ENCODE measurements at regions not wholly inside any gene's neighbourhood (a gene's known extent, or its start where the extent isn't known, plus 50 kb on each side); places are given as distances from the start of the nearest gene placed in this dataset.

DNA sequence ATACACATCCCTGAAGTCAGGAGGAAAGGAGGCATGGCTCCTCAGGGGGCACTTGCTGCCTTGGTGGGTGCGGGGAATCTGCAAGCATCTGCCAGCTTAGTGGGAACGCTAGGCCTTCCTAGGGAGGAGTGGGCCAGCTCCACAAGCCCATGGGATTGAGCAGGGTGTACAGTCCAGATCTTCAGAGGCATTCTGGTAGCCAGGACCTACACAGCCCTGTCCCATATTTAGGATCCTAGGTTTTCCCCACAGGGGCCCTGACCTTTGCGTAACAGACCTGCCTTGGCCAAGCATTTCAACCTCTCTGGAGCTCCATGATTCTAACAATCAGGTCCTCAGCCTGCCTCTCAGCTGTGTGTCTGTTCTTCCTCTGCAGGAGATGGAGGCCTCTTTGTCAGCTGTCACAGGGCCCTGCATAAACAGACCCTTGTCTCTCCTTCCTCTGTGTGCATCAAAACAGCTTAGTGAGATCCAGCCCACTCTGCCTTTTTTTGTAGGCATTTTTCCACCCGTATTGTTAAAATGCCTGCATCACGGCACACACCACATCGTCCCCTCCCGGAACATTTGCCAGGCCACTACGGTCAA, 140.2 kb upstream of the NDUFV2 start:
- Mint-ChIP-seq H3K36me3 (ENCODE audit: insufficient read depth, unreplicated experiment) (no peaks in the 10 kb centered on the region), H3K4me1 (ENCODE audit: insufficient read depth, unreplicated experiment) (peaks cover 9% of the 10 kb centered on the region), H3K9me3 (ENCODE audit: unreplicated experiment) (no peaks in the 10 kb centered on the region), H3K27ac (ENCODE audit: low read depth, unreplicated experiment) (no peak overlapping the region), H3K4me3 (ENCODE audit: unreplicated experiment) (no peak overlapping the region), H3K27me3 (ENCODE audit: insufficient read depth, unreplicated experiment) (no peaks in the 10 kb centered on the region)
- TF ChIP-seq CTCF (IDR thresholded peaks at IDR 0.05; ENCODE audit: unreplicated experiment) = no peak
- CTCF ChIA-PET = interaction anchor here (0.6 to 2.2 kb wide), 5 partner anchors 20 to 255 kb away, joined by 3 to 17 read pairs (median 4); no protein-coding TSS in a partner anchor
- no TSS peak for BruUV-seq (replicated peaks)
- no peak for DNase-seq (ENCODE audit: unreplicated experiment)
- POLR2A ChIA-PET = interaction anchor here (1.0 kb wide), 1 partner anchor 26 kb away, joined by 3 read pairs; no protein-coding TSS in a partner anchor
- intact Hi-C loops (cut with micrococcal nuclease) = no loop called here

GRCh38 chr18:8962855-8963635, 139.5 kb upstream of the NDUFV2 start:
- H3K27me3 Mint-ChIP-seq (ENCODE audit: insufficient read depth, unreplicated experiment) = no peaks in the 10 kb centered on the region
- POLR2A ChIA-PET = interaction anchor here (1.0 kb wide), 1 partner anchor 25 kb away, joined by 3 read pairs; no protein-coding TSS in a partner anchor
- no peaks in the 10 kb centered on the region for H3K9me3 Mint-ChIP-seq (ENCODE audit: unreplicated experiment)

DNA sequence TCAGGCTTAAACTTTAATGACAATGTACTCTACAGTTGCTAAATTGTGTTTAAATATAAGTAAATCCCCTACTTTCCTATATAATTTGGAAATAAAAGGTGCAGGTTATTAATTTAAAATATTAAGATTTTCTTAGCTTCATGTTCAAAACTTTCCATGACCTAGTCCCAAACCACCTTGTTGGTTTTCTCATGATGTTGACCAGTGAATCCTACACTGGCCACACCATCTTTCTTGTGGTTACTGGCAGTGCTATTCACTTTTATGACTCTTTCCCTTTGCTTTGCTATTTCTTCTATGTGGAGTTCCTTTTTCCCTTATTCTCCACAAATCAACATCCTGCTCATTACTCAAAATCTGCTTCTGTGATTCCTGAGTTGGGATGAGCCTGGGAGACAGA, 138.6 kb upstream of the NDUFV2 start:
- no peak for DNase-seq (ENCODE audit: unreplicated experiment)
- BruUV-seq (replicated peaks) = no TSS peak
- TF ChIP-seq CTCF (IDR thresholded peaks at IDR 0.05; ENCODE audit: unreplicated experiment) = no peak
- Mint-ChIP-seq H3K27ac (ENCODE audit: low read depth, unreplicated experiment) (no peak overlapping the region), H3K27me3 (ENCODE audit: insufficient read depth, unreplicated experiment) (no peaks in the 10 kb centered on the region), H3K4me1 (ENCODE audit: insufficient read depth, unreplicated experiment) (peaks cover 9% of the 10 kb centered on the region), H3K9me3 (ENCODE audit: unreplicated experiment) (no peaks in the 10 kb centered on the region), H3K36me3 (ENCODE audit: insufficient read depth, unreplicated experiment) (no peaks in the 10 kb centered on the region), H3K4me3 (ENCODE audit: unreplicated experiment) (no peak overlapping the region)
- intact Hi-C loops (cut with micrococcal nuclease) = no loop called here
- ChIA-PET CTCF (no interaction called here), POLR2A (no interaction called here)

More at GRCh38 chr18:8962855-8963635, 139.5 kb upstream of the NDUFV2 start:
- H3K36me3 Mint-ChIP-seq (ENCODE audit: insufficient read depth, unreplicated experiment) = no peaks in the 10 kb centered on the region
- peaks cover 9% of the 10 kb centered on the region for H3K4me1 Mint-ChIP-seq (ENCODE audit: insufficient read depth, unreplicated experiment)
- intact Hi-C loops (cut with micrococcal nuclease) = no loop called here
- H3K4me3 Mint-ChIP-seq (ENCODE audit: unreplicated experiment) = no peak overlapping the region
- no peak for DNase-seq (ENCODE audit: unreplicated experiment)
- no peak overlapping the region for H3K27ac Mint-ChIP-seq (ENCODE audit: low read depth, unreplicated experiment)
- BruUV-seq (replicated peaks) = no TSS peak
- TF ChIP-seq CTCF (IDR thresholded peaks at IDR 0.05; ENCODE audit: unreplicated experiment) = no peak
- CTCF ChIA-PET = interaction anchor here (1.1 to 2.2 kb wide), 4 partner anchors 20 to 256 kb away, joined by 3 to 17 read pairs (median 4); no protein-coding TSS in a partner anchor

GRCh38 chr18:8965398-8965797, 137.1 kb upstream of the NDUFV2 start:
- Mint-ChIP-seq H3K4me3 (ENCODE audit: unreplicated experiment) (no peak overlapping the region), H3K27me3 (ENCODE audit: insufficient read depth, unreplicated experiment) (no peaks in the 10 kb centered on the region), H3K27ac (ENCODE audit: low read depth, unreplicated experiment) (no peak overlapping the region), H3K4me1 (ENCODE audit: insufficient read depth, unreplicated experiment) (peaks cover 9% of the 10 kb centered on the region), H3K9me3 (ENCODE audit: unreplicated experiment) (no peaks in the 10 kb centered on the region), H3K36me3 (ENCODE audit: insufficient read depth, unreplicated experiment) (no peaks in the 10 kb centered on the region)
- ChIA-PET CTCF (no interaction called here), POLR2A (no interaction called here)
- no peak for DNase-seq (ENCODE audit: unreplicated experiment)
- TF ChIP-seq CTCF (IDR thresholded peaks at IDR 0.05; ENCODE audit: unreplicated experiment) = no peak
- intact Hi-C loops (cut with micrococcal nuclease) = no loop called here
- no TSS peak for BruUV-seq (replicated peaks)

Data from MCF 10A (cell line).